Stomach (tissue), 8 donors: ENCODE measurements at regions not wholly inside any gene's neighbourhood (a gene's known extent, or its start where the extent isn't known, plus 50 kb on each side); places are given as distances from the start of the nearest gene placed in this dataset.

Experiments
- DNase-seq, 2 donors: peaks; one replicate each; pipeline versions ENCODE4 v3.0.0 to v3.0.0-alpha.2; 2013 to 2019
- H3K27ac ChIP-seq, 5 donors: fragments of 200-600 bp in 4 of 5; sonication (generic) in 4 of 5; one replicate each; pipeline ENCODE4 v1.5.1; 2013 to 2019; ENCODE audit warnings: mild to moderate bottlenecking in 1 of 5, moderate library complexity in 1 of 5
- H3K27me3 ChIP-seq, 3 donors: fragments of 200-600 bp; sonication (generic); one replicate each; pipeline ENCODE4 v1.5.1; 2017 to 2019; ENCODE audit warnings: mixed run types in 1 of 3
- H3K36me3 ChIP-seq, 4 donors: fragments of 200-600 bp; sonication (generic); 1 replicate in 3 of 4; 2 replicates in 1 of 4; pipeline ENCODE4 v1.5.1; 2016 to 2019
- H3K4me1 ChIP-seq, 4 donors: fragments of 200-600 bp; sonication (generic); one replicate each; pipeline ENCODE4 v1.5.1; 2016 to 2019
- H3K4me3 ChIP-seq, 4 donors: fragments of 200-600 bp; sonication (generic) in 3 of 4; one replicate each; pipeline ENCODE4 v1.5.1; 2016 to 2019; ENCODE audit warnings: mild to moderate bottlenecking in 1 of 4
- H3K9me3 ChIP-seq, 4 donors: fragments of 200-600 bp; sonication (generic); one replicate each; pipeline ENCODE4 v1.5.1; 2016 to 2019
- CTCF ChIP-seq, 7 experiments: fragments of 450-650 bp in 4 of 7; fragments of 200-600 bp in 3 of 7; sonication (generic) in 3 of 7; IDR thresholded peaks; one replicate each; pipeline ENCODE4 v1.5.1; 2016 to 2019; ENCODE audit warnings: antibody characterized with exemption in 7 of 7, control low read depth in 2 of 7, mild to moderate bottlenecking in 1 of 7
- EP300 ChIP-seq: sonication (generic); formaldehyde crosslinking; IDR thresholded peaks from one replicate; pipeline ENCODE4 v1.6.1; 2017; ENCODE audit warnings: antibody characterized with exemption
- POLR2A ChIP-seq, 4 donors: fragments of 450-650 bp; IDR thresholded peaks; one replicate each; pipeline ENCODE4 v1.6.1; 2016; ENCODE audit warnings: antibody characterized with exemption in 4 of 4, control low read depth in 2 of 4, mild to moderate bottlenecking in 1 of 4, moderate library complexity in 1 of 4
- POLR2AphosphoS5 ChIP-seq, 3 donors: sonication (generic); formaldehyde crosslinking; IDR thresholded peaks; one replicate each; pipeline ENCODE4 v1.6.1; 2016; ENCODE audit warnings: antibody characterized with exemption in 3 of 3
- WGBS, 5 donors: extraction: QIAGEN DNeasy Blood & Tissue Kit in 3 of 5; methylation state at CpG; one replicate each; pipeline versions ENCODE4 v1.1.5 to v1.1.7; 2013 to 2018; 5-methylcytosine and 5-hydroxymethylcytosine counted together
- intact Hi-C: fragments of 100-400 bp; cut with DNase I; formaldehyde crosslinking; loops from one replicate; pipeline ENCODE4 v1.15.1; 2023; ENCODE audit warnings: low total_unique reads
- donor health status: healthy with polysubstance abuse.
- donor health status: Bipolar disorder and iron deficiency.
- donor health status: healthy.

GRCh38 chr16:25637236-25637635 lies 54.5 kb upstream of the HS3ST4 start:
- WGBS, 5 donors, result 69 to 86% (median 77%) methylated on average over 2 of the region's 2 CpGs
- intact Hi-C loops, result no loop called here
- Histone ChIP-seq H3K27me3 (no peaks in the 10 kb centered on the region), H3K4me1 (no peaks in the 10 kb centered on the region), H3K27ac (no peak overlapping the region), H3K36me3 (no peaks in the 10 kb centered on the region), H3K4me3 (no peak overlapping the region), H3K9me3 (no peaks in the 10 kb centered on the region)
- TF ChIP-seq POLR2A (IDR thresholded peaks at IDR 0.05) (no peak), POLR2AphosphoS5 (IDR thresholded peaks at IDR 0.05) (no peak), CTCF (IDR thresholded peaks at IDR 0.05) (no peak), EP300 (no peak)
- no peak for DNase-seq

- Histone ChIP-seq H3K4me3 (no peak overlapping the region), H3K27me3 (no peaks in the 10 kb centered on the region), H3K9me3 (no peaks in the 10 kb centered on the region), H3K4me1 (no peaks in the 10 kb centered on the region), H3K27ac (no peak overlapping the region), H3K36me3 (no peaks in the 10 kb centered on the region)
- WGBS, 5 donors, result 85 to 93% (median 91%) methylated on average over 2 of the region's 2 CpGs
- no peak for DNase-seq
- TF ChIP-seq POLR2AphosphoS5 (IDR thresholded peaks at IDR 0.05) (no peak), POLR2A (IDR thresholded peaks at IDR 0.05) (no peak), CTCF (IDR thresholded peaks at IDR 0.05) (no peak), EP300 (no peak)
- intact Hi-C loops, result no loop called here
These were observed 55.1 kb upstream of the HS3ST4 start for GRCh38 chr16:25636662-25637061.

- no peak for DNase-seq
- WGBS, 5 donors, result 78 to 88% (median 84%) methylated on average over 1 of the region's 1 CpG
- no peaks in the 10 kb centered on the region for H3K36me3 ChIP-seq
- H3K27me3 ChIP-seq, result no peaks in the 10 kb centered on the region
- no peak overlapping the region for H3K4me3 ChIP-seq
- TF ChIP-seq CTCF (IDR thresholded peaks at IDR 0.05), result no peak
- no peak for TF ChIP-seq POLR2A (IDR thresholded peaks at IDR 0.05)
- no peak for TF ChIP-seq EP300
- TF ChIP-seq POLR2AphosphoS5 (IDR thresholded peaks at IDR 0.05), result no peak
- H3K9me3 ChIP-seq, result no peaks in the 10 kb centered on the region
- H3K27ac ChIP-seq, result no peak overlapping the region
- intact Hi-C loops, result no loop called here
- no peaks in the 10 kb centered on the region for H3K4me1 ChIP-seq
These were observed 56.3 kb upstream of the HS3ST4 start for GRCh38 chr16:25635454-25635853.

GRCh38 chr16:25633549-25633948 lies 58.2 kb upstream of the HS3ST4 start:
- Histone ChIP-seq H3K27ac (no peak overlapping the region), H3K36me3 (no peaks in the 10 kb centered on the region), H3K27me3 (no peaks in the 10 kb centered on the region), H3K4me3 (no peak overlapping the region), H3K9me3 (peaks cover 0 to 3% (median 0%) of the 10 kb centered on the region in 4 donors), H3K4me1 (no peaks in the 10 kb centered on the region)
- 44 to 58% (median 49%) methylated on average over 2 of the region's 2 CpGs for WGBS, 5 donors
- DNase-seq, result no peak
- intact Hi-C loops, result no loop called here
- TF ChIP-seq POLR2AphosphoS5 (IDR thresholded peaks at IDR 0.05), result no peak
- no peak for TF ChIP-seq EP300
- TF ChIP-seq POLR2A (IDR thresholded peaks at IDR 0.05), result no peak
- no peak for TF ChIP-seq CTCF (IDR thresholded peaks at IDR 0.05)
